OCI-LY1 (cell line): ENCODE measurements at regions not wholly inside any gene's neighbourhood (a gene's known extent, or its start where the extent isn't known, plus 50 kb on each side); places are given as distances from the start of the nearest gene placed in this dataset.

Experiments used
- EZH2 ChIP-seq: fragments of 200-600 bp; sonication (generic), shearing (Covaris generic); IDR thresholded peaks from 2 replicates; pipeline ENCODE4 v1.8.0; 2017; ENCODE audit warnings: borderline replicate concordance, mixed run types, mild to moderate bottlenecking, antibody characterized with exemption, low read length, moderate library complexity, mixed read lengths
- TF ChIP-seq, protein P1 (sequence below): fragments of 200-600 bp; sonication (generic), shearing (Covaris generic); IDR thresholded peaks from 2 replicates; pipeline ENCODE4 v1.5.1; 2017; ENCODE audit warnings: mild to moderate bottlenecking, antibody characterized with exemption, low read length, moderate library complexity, mixed read lengths

DNA sequence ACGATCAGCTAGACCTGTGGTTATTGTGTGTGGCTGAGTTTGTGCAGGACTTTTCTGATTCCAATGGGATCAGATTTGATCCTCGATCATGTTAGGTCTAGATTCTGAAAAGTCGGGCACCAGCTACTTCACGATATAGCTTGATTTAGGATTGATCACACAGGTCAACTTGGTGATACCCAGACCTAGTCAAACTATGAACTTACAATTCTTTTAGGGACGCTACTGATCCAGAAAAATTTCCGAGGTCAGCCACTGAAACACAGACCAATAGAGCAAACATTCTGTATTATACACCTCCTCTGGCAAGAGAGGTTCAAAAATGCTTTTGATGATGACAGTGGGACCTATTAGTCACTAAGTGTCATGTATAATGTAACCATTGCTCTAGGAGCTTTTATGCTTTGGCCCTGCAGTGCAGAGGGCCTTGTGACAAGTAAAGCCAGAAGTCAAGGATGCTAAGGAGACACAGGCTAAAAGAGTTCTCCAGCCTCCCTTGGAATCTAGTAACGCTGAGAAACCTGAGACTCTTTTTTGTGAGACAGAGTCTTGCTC lies 115.6 kb upstream of the MB21D2 start:
- TF ChIP-seq, protein P1, sequence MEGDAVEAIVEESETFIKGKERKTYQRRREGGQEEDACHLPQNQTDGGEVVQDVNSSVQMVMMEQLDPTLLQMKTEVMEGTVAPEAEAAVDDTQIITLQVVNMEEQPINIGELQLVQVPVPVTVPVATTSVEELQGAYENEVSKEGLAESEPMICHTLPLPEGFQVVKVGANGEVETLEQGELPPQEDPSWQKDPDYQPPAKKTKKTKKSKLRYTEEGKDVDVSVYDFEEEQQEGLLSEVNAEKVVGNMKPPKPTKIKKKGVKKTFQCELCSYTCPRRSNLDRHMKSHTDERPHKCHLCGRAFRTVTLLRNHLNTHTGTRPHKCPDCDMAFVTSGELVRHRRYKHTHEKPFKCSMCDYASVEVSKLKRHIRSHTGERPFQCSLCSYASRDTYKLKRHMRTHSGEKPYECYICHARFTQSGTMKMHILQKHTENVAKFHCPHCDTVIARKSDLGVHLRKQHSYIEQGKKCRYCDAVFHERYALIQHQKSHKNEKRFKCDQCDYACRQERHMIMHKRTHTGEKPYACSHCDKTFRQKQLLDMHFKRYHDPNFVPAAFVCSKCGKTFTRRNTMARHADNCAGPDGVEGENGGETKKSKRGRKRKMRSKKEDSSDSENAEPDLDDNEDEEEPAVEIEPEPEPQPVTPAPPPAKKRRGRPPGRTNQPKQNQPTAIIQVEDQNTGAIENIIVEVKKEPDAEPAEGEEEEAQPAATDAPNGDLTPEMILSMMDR, result no peak
- TF ChIP-seq EZH2, result no peak
